WERI-Rb-1 (cell line): ENCODE measurements at regions not wholly inside any gene's neighbourhood (a gene's known extent, or its start where the extent isn't known, plus 50 kb on each side); places are given as distances from the start of the nearest gene placed in this dataset.

Source experiments
- DNase-seq: peaks from one replicate; pipeline ENCODE4 v3.0.0-alpha.2; 2020
- H3K27ac ChIP-seq: fragments of 250-450 bp; sonication (Bioruptor Pico); 2 replicates; pipeline ENCODE4 v1.5.1; 2020; ENCODE audit warnings: mild to moderate bottlenecking, moderate library complexity
- H3K27me3 ChIP-seq: fragments of 250-450 bp; sonication (Bioruptor Pico); 2 replicates; pipeline ENCODE4 v1.5.1; 2021; ENCODE audit warnings: mild to moderate bottlenecking, low read depth, moderate library complexity; ENCODE audit not compliant: insufficient read depth, severe bottlenecking
- H3K36me3 ChIP-seq: fragments of 250-450 bp; sonication (Bioruptor Pico); 2 replicates; pipeline ENCODE4 v1.5.1; 2020; ENCODE audit warnings: mild to moderate bottlenecking, moderate library complexity
- H3K4me3 ChIP-seq: 2 replicates; pipeline ENCODE4 v1.5.1; 2011; ENCODE audit warnings: low read depth, mild to moderate bottlenecking, control low read depth, low read length
- H3K9me3 ChIP-seq: fragments of 250-450 bp; sonication (Bioruptor Pico); 2 replicates; pipeline ENCODE4 v1.5.1; 2021; ENCODE audit warnings: mild to moderate bottlenecking, moderate library complexity; ENCODE audit not compliant: severe bottlenecking
- CTCF ChIP-seq: IDR thresholded peaks from 2 replicates; pipeline ENCODE4 v1.5.1; 2011; ENCODE audit warnings: low read depth, mild to moderate bottlenecking, control low read depth, inconsistent platforms, low read length

GRCh38 chr14:101126731-101127130 lies 223.2 kb upstream of the RTL1 start:
- no peak for DNase-seq
- H3K27me3 ChIP-seq, result peaks cover 73% of the 10 kb centered on the region
- no peak overlapping the region for H3K4me3 ChIP-seq
- no peak overlapping the region for H3K27ac ChIP-seq
- no peaks in the 10 kb centered on the region for H3K9me3 ChIP-seq
- no peaks in the 10 kb centered on the region for H3K36me3 ChIP-seq
- TF ChIP-seq CTCF, result no peak

GRCh38 chr14:101127224-101127623 lies 223.7 kb upstream of the RTL1 start:
- TF ChIP-seq CTCF, result no peak
- no peaks in the 10 kb centered on the region for H3K9me3 ChIP-seq
- no peak overlapping the region for H3K27ac ChIP-seq
- no peak overlapping the region for H3K4me3 ChIP-seq
- H3K27me3 ChIP-seq, result peaks cover 73% of the 10 kb centered on the region
- H3K36me3 ChIP-seq, result no peaks in the 10 kb centered on the region
- DNase-seq, result no peak

GRCh38 chr14:101128478-101129321 lies 225.2 kb upstream of the RTL1 start:
- no peak for DNase-seq
- Histone ChIP-seq H3K9me3 (no peaks in the 10 kb centered on the region), H3K27ac (no peak overlapping the region), H3K27me3 (peaks cover 73% of the 10 kb centered on the region), H3K4me3 (no peak overlapping the region), H3K36me3 (no peaks in the 10 kb centered on the region)
- no peak for TF ChIP-seq CTCF

GRCh38 chr14:101129521-101130167 lies 226.1 kb upstream of the RTL1 start:
- no peak for DNase-seq
- Histone ChIP-seq H3K27me3 (peaks cover 73% of the 10 kb centered on the region), H3K4me3 (no peak overlapping the region), H3K36me3 (no peaks in the 10 kb centered on the region), H3K9me3 (no peaks in the 10 kb centered on the region), H3K27ac (no peak overlapping the region)
- TF ChIP-seq CTCF, result no peak

- peaks cover 77% of the 10 kb centered on the region for H3K27me3 ChIP-seq
Measured at GRCh38 chr14:101130861-101131260, 227.3 kb upstream of the RTL1 start.

More at GRCh38 chr14:101130861-101131260, 227.3 kb upstream of the RTL1 start:
- Histone ChIP-seq H3K4me3 (no peak overlapping the region), H3K36me3 (no peaks in the 10 kb centered on the region), H3K27ac (no peak overlapping the region), H3K9me3 (no peaks in the 10 kb centered on the region)
- DNase-seq, result no peak
- TF ChIP-seq CTCF, result no peak
